Esophagus muscularis mucosa (tissue), 4 donors: ENCODE measurements at regions not wholly inside any gene's neighbourhood (a gene's known extent, or its start where the extent isn't known, plus 50 kb on each side); places are given as distances from the start of the nearest gene placed in this dataset.

Experiments used
- DNase-seq: peaks from one replicate; pipeline ENCODE4 v3.0.0-alpha.2; 2017; ENCODE audit errors: extremely low spot score
- H3K27ac ChIP-seq, 4 donors: fragments of 200-600 bp; sonication (generic); replicated peaks in 1 of 4; 1 replicate in 3 of 4; 2 replicates in 1 of 4; pipeline ENCODE4 v1.5.1; 2016 to 2019; ENCODE audit warnings: mild to moderate bottlenecking in 1 of 4
- H3K27me3 ChIP-seq, 4 donors: fragments of 200-600 bp; sonication (generic); one replicate each; pipeline versions ENCODE4 v1.5.1 to v1.6.0; 2016 to 2019
- H3K36me3 ChIP-seq, 4 donors: fragments of 200-600 bp; sonication (generic); one replicate each; pipeline ENCODE4 v1.5.1; 2016 to 2019
- H3K4me1 ChIP-seq, 4 donors: fragments of 200-600 bp; sonication (generic); one replicate each; pipeline ENCODE4 v1.5.1; 2016 to 2019
- H3K4me3 ChIP-seq, 4 donors: fragments of 200-600 bp; sonication (generic); 1 replicate in 2 of 4; 2 replicates in 2 of 4; pipeline ENCODE4 v1.5.1; 2016 to 2019; ENCODE audit warnings: mild to moderate bottlenecking in 4 of 4, moderate library complexity in 1 of 4
- H3K9me3 ChIP-seq, 4 donors: fragments of 200-600 bp; sonication (generic); 1 replicate in 3 of 4; 2 replicates in 1 of 4; pipeline ENCODE4 v1.5.1; 2016 to 2019
- EP300 ChIP-seq: sonication (generic); formaldehyde crosslinking; IDR thresholded peaks from one replicate; pipeline ENCODE4 v1.6.1; 2017; ENCODE audit warnings: antibody characterized with exemption
- POLR2A ChIP-seq: fragments of 450-650 bp; IDR thresholded peaks from one replicate; pipeline ENCODE4 v1.6.1; 2017; ENCODE audit warnings: antibody characterized with exemption, moderate library complexity, mild to moderate bottlenecking, low read depth
- POLR2AphosphoS5 ChIP-seq, 2 donors: sonication (generic); formaldehyde crosslinking; IDR thresholded peaks; one replicate each; pipeline ENCODE4 v1.6.1; 2017; ENCODE audit warnings: antibody characterized with exemption in 2 of 2
- WGBS: methylation state at CpG from one replicate; pipeline ENCODE4 v1.1.5; 2018; 5-methylcytosine and 5-hydroxymethylcytosine counted together
- intact Hi-C: fragments of 100-400 bp; cut with DNase I; formaldehyde crosslinking; loops from one replicate; pipeline ENCODE4 v1.15.1; 2023
- TF ChIP-seq, protein P1 (sequence below), 3 experiments: fragments of 200-600 bp in 2 of 3; fragments of 450-650 bp in 1 of 3; sonication (generic) in 2 of 3; IDR thresholded peaks; one replicate each; pipeline ENCODE4 v1.5.1; 2017 to 2019; ENCODE audit warnings: antibody characterized with exemption in 3 of 3, mild to moderate bottlenecking in 2 of 3, moderate library complexity in 1 of 3

GRCh38 chr5:10036136-10036815 is 213.4 kb downstream of the ATPSCKMT start:
- TF ChIP-seq POLR2AphosphoS5 (IDR thresholded peaks at IDR 0.05): no peak
- no peak for TF ChIP-seq EP300
- no peak for TF ChIP-seq POLR2A
- TF ChIP-seq, protein P1, sequence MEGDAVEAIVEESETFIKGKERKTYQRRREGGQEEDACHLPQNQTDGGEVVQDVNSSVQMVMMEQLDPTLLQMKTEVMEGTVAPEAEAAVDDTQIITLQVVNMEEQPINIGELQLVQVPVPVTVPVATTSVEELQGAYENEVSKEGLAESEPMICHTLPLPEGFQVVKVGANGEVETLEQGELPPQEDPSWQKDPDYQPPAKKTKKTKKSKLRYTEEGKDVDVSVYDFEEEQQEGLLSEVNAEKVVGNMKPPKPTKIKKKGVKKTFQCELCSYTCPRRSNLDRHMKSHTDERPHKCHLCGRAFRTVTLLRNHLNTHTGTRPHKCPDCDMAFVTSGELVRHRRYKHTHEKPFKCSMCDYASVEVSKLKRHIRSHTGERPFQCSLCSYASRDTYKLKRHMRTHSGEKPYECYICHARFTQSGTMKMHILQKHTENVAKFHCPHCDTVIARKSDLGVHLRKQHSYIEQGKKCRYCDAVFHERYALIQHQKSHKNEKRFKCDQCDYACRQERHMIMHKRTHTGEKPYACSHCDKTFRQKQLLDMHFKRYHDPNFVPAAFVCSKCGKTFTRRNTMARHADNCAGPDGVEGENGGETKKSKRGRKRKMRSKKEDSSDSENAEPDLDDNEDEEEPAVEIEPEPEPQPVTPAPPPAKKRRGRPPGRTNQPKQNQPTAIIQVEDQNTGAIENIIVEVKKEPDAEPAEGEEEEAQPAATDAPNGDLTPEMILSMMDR (IDR thresholded peaks at IDR 0.05): no peak
- Histone ChIP-seq H3K27me3 (no peaks in the 10 kb centered on the region), H3K36me3 (no peaks in the 10 kb centered on the region), H3K27ac (no peak overlapping the region), H3K4me1 (no peaks in the 10 kb centered on the region), H3K4me3 (no peak overlapping the region), H3K9me3 (no peaks in the 10 kb centered on the region)
- 91% methylated on average over 3 of the region's 3 CpGs for WGBS
- intact Hi-C loops: no loop called here
- no peak for DNase-seq

- no peaks in the 10 kb centered on the region for H3K36me3 ChIP-seq
- no peak overlapping the region for H3K27ac ChIP-seq
- H3K9me3 ChIP-seq: peaks cover 0 to 8% (median 3%) of the 10 kb centered on the region in 4 donors
- no peak for DNase-seq
- intact Hi-C loops: no loop called here
- H3K4me3 ChIP-seq: no peak overlapping the region
- no peak for TF ChIP-seq EP300
- WGBS: 61% methylated on average over 8 of the region's 8 CpGs
- H3K27me3 ChIP-seq: no peaks in the 10 kb centered on the region
- no peaks in the 10 kb centered on the region for H3K4me1 ChIP-seq
These were observed 215.7 kb downstream of the ATPSCKMT start for GRCh38 chr5:10034001-10034400.

- no peak for TF ChIP-seq POLR2AphosphoS5 (IDR thresholded peaks at IDR 0.05)
- TF ChIP-seq EP300: no peak
- TF ChIP-seq, protein P1 (IDR thresholded peaks at IDR 0.05): no peak
- TF ChIP-seq POLR2A: no peak
- peaks cover 0 to 9% (median 4%) of the 10 kb centered on the region in 4 donors for H3K9me3 ChIP-seq
- H3K4me3 ChIP-seq: no peak overlapping the region
- intact Hi-C loops: no loop called here
- H3K27ac ChIP-seq: no peak overlapping the region
- H3K4me1 ChIP-seq: no peaks in the 10 kb centered on the region
- no peaks in the 10 kb centered on the region for H3K36me3 ChIP-seq
- H3K27me3 ChIP-seq: no peaks in the 10 kb centered on the region
- DNase-seq: no peak
- WGBS: 100% methylated on average over 2 of the region's 2 CpGs
These were observed 217.9 kb downstream of the ATPSCKMT start for GRCh38 chr5:10031817-10032216.

DNA sequence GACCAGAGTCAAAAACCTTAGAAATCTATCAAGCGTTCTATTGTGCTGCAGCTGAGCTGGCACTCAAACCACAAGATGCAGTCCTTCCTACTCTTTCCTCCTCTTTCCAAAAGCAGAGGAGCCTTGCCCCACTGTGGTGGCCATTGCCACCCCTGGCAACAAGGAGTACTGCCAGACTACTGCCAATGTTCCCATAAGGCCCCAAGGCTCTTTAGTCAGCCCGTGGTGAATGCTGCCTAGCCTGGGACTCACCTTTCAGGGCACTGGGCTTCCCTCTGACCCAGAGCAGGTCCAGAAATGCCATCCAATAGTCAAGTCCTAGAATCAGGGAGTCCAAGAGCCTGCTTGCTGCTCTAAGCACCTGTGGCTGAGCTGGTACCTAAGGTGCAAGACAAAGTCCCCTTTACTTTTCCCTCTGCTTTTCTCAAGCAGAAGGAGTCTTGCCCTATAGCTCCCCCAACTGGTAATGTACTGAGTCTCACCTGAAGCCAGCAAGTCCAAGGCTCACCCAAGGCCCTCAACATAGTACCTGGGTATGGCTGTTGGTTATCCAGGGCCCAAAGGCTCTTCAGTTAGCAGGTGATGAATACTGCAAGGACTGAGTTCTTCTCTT is 219.4 kb downstream of the ATPSCKMT start:
- H3K27ac ChIP-seq: no peak overlapping the region
- H3K4me3 ChIP-seq: no peak overlapping the region
- no peaks in the 10 kb centered on the region for H3K27me3 ChIP-seq
- TF ChIP-seq POLR2A: no peak
- no peak for TF ChIP-seq EP300
- TF ChIP-seq, protein P1 (IDR thresholded peaks at IDR 0.05): no peak
- TF ChIP-seq POLR2AphosphoS5 (IDR thresholded peaks at IDR 0.05): no peak
- peaks cover 0 to 18% (median 4%) of the 10 kb centered on the region in 4 donors for H3K9me3 ChIP-seq
- no peaks in the 10 kb centered on the region for H3K4me1 ChIP-seq
- intact Hi-C loops: no loop called here
- DNase-seq: no peak
- no peaks in the 10 kb centered on the region for H3K36me3 ChIP-seq
- 80% methylated on average over 2 of the region's 2 CpGs for WGBS

- H3K9me3 ChIP-seq: peaks cover 0 to 16% (median 2%) of the 10 kb centered on the region in 4 donors
- no peak for TF ChIP-seq POLR2AphosphoS5 (IDR thresholded peaks at IDR 0.05)
- TF ChIP-seq, protein P1 (IDR thresholded peaks at IDR 0.05): no peak
- TF ChIP-seq POLR2A: no peak
- no peak for TF ChIP-seq EP300
- H3K4me1 ChIP-seq: no peaks in the 10 kb centered on the region
- no peaks in the 10 kb centered on the region for H3K36me3 ChIP-seq
- no peaks in the 10 kb centered on the region for H3K27me3 ChIP-seq
- intact Hi-C loops: no loop called here
- H3K4me3 ChIP-seq: no peak overlapping the region
- DNase-seq: no peak
- H3K27ac ChIP-seq: no peak overlapping the region
- WGBS: 82% methylated on average over 3 of the region's 3 CpGs
These were observed 226.2 kb downstream of the ATPSCKMT start for GRCh38 chr5:10023494-10023893.
